Type B pancreatic cell (in vitro differentiated cells): ENCODE measurements at regions not wholly inside any gene's neighbourhood (a gene's known extent, or its start where the extent isn't known, plus 50 kb on each side); places are given as distances from the start of the nearest gene placed in this dataset.
"Not testable (repeated sequence)": the region's sequence is repeated elsewhere in the genome, so short reads cannot be mapped to it uniquely, and the experiment has no call there.

ENCODE experiments used
- DNase-seq: peaks from one replicate; pipeline ENCODE4 v3.0.0; 2021; ENCODE audit warnings: mixed read lengths; ENCODE audit not compliant: unreplicated experiment; ENCODE audit errors: extremely low spot score
- H3K27ac Mint-ChIP-seq: 2 replicates; pipeline ENCODE4 v1.8.0; 2021; ENCODE audit warnings: mild to moderate bottlenecking, mixed read lengths
- H3K27me3 Mint-ChIP-seq: 2 replicates; pipeline ENCODE4 v1.8.0; 2021; ENCODE audit warnings: mixed read lengths
- H3K36me3 Mint-ChIP-seq: 2 replicates; pipeline ENCODE4 v1.8.0; 2021; ENCODE audit warnings: mixed read lengths
- H3K4me1 Mint-ChIP-seq: one replicate; pipeline ENCODE4 v1.8.0; 2021; ENCODE audit warnings: mixed read lengths; ENCODE audit not compliant: unreplicated experiment
- H3K4me3 Mint-ChIP-seq: 2 replicates; pipeline ENCODE4 v1.8.0; 2021; ENCODE audit warnings: mild to moderate bottlenecking, mixed read lengths
- H3K9me3 Mint-ChIP-seq: 2 replicates; pipeline ENCODE4 v1.8.0; 2021; ENCODE audit warnings: mixed read lengths
- CTCF ChIP-seq: fragments of 200-600 bp; sonication (generic); conservative IDR thresholded peaks from 2 replicates; pipeline ENCODE4 v1.5.0; 2021; ENCODE audit warnings: antibody characterized with exemption, mild to moderate bottlenecking

- TF ChIP-seq CTCF = no peak
- no peaks in the 10 kb centered on the region for H3K9me3 Mint-ChIP-seq
- no peaks in the 10 kb centered on the region for H3K4me1 Mint-ChIP-seq
- no peak for DNase-seq
- no peaks in the 10 kb centered on the region for H3K27me3 Mint-ChIP-seq
- no peak overlapping the region for H3K27ac Mint-ChIP-seq
- H3K36me3 Mint-ChIP-seq = no peaks in the 10 kb centered on the region
- no peak overlapping the region for H3K4me3 Mint-ChIP-seq
These were observed 503.7 kb upstream of the IRAK1BP1 start for GRCh38 chr6:78363688-78364087.

- no peaks in the 10 kb centered on the region for H3K4me1 Mint-ChIP-seq
- no peaks in the 10 kb centered on the region for H3K9me3 Mint-ChIP-seq
- no peaks in the 10 kb centered on the region for H3K27me3 Mint-ChIP-seq
- H3K27ac Mint-ChIP-seq = no peak overlapping the region
- DNase-seq = no peak
- H3K36me3 Mint-ChIP-seq = no peaks in the 10 kb centered on the region
- no peak overlapping the region for H3K4me3 Mint-ChIP-seq
- no peak for TF ChIP-seq CTCF
These were observed 501.9 kb upstream of the IRAK1BP1 start for GRCh38 chr6:78365473-78365872.

- H3K27me3 Mint-ChIP-seq = no peaks in the 10 kb centered on the region
- no peaks in the 10 kb centered on the region for H3K9me3 Mint-ChIP-seq
- no peak for TF ChIP-seq CTCF
- H3K36me3 Mint-ChIP-seq = no peaks in the 10 kb centered on the region
- no peak for DNase-seq
- no peak overlapping the region for H3K27ac Mint-ChIP-seq
- H3K4me1 Mint-ChIP-seq = no peaks in the 10 kb centered on the region
- H3K4me3 Mint-ChIP-seq = no peak overlapping the region
These were observed 490.3 kb upstream of the IRAK1BP1 start for GRCh38 chr6:78377056-78377455.

- H3K9me3 Mint-ChIP-seq = no peaks in the 10 kb centered on the region
- no peak overlapping the region for H3K4me3 Mint-ChIP-seq
- no peak overlapping the region for H3K27ac Mint-ChIP-seq
- no peak for DNase-seq
- H3K27me3 Mint-ChIP-seq = no peaks in the 10 kb centered on the region
- no peaks in the 10 kb centered on the region for H3K36me3 Mint-ChIP-seq
- no peaks in the 10 kb centered on the region for H3K4me1 Mint-ChIP-seq
- TF ChIP-seq CTCF = no peak
These were observed 487.4 kb upstream of the IRAK1BP1 start for GRCh38 chr6:78379982-78380381.

GRCh38 chr6:78380541-78380940 is 486.8 kb upstream of the IRAK1BP1 start:
- Mint-ChIP-seq H3K27me3 (no peaks in the 10 kb centered on the region), H3K4me3 (no peak overlapping the region), H3K36me3 (no peaks in the 10 kb centered on the region), H3K27ac (no peak overlapping the region), H3K9me3 (no peaks in the 10 kb centered on the region), H3K4me1 (no peaks in the 10 kb centered on the region)
- DNase-seq = no peak
- TF ChIP-seq CTCF = no peak

- Mint-ChIP-seq H3K4me1 (no peaks in the 10 kb centered on the region), H3K4me3 (no peak overlapping the region), H3K27me3 (no peaks in the 10 kb centered on the region), H3K27ac (no peak overlapping the region), H3K36me3 (no peaks in the 10 kb centered on the region), H3K9me3 (peaks cover 7% of the 10 kb centered on the region)
- TF ChIP-seq CTCF = no peak
- DNase-seq = no peak
These were observed 483.4 kb upstream of the IRAK1BP1 start for GRCh38 chr6:78383968-78384367.

- H3K4me3 Mint-ChIP-seq, H3K36me3 Mint-ChIP-seq, DNase-seq, H3K27ac Mint-ChIP-seq, H3K27me3 Mint-ChIP-seq, H3K4me1 Mint-ChIP-seq: not testable (repeated sequence)
- peaks cover 14% of the 10 kb centered on the region for H3K9me3 Mint-ChIP-seq
These were observed 480.5 kb upstream of the IRAK1BP1 start for GRCh38 chr6:78386854-78387253.
